ENCODE measurements at regions not wholly inside any gene's neighbourhood (a gene's known extent, or its start where the extent isn't known, plus 50 kb on each side); places are given as distances from the start of the nearest gene placed in this dataset.

DNA sequence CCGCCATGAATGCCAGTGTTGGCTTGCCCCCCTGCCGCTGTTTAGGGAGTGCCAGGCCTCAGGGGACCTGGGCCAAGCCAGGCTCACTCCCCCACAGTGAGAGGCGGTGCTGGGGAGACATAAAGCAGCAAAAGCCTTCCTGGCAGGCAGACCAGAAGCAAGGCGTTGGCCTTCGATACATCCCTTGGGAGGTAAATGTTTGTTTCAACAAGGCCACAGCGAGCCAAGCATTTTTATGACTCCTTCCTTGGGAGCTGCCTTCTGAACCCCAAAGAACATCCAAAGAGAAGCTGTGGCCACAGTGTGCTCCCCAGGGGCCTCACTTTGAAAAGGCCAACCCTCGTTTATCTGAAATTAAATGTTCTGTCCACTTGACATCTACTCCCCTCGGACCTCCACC is 119.7 kb upstream of the CIBAR2 start:
- no peak overlapping the region for H2AFZ ChIP-seq (ENCODE audit: low read length)
- no peaks in the 10 kb centered on the region for H3K79me2 ChIP-seq (ENCODE audit: insufficient read depth, low read length)
- no peaks in the 10 kb centered on the region for H3K9me2 ChIP-seq (replicated peaks; ENCODE audit: low read depth, low read length)
- H3K4me3 ChIP-seq (ENCODE audit: low read length, poor library complexity, severe bottlenecking) = no peak overlapping the region
- H3K4me1 ChIP-seq (ENCODE audit: insufficient read depth, low read length, poor library complexity, severe bottlenecking) = peaks cover 15% of the 10 kb centered on the region
- no peak overlapping the region for H3K4me2 ChIP-seq (ENCODE audit: low read depth, low read length, poor library complexity, severe bottlenecking)
- no peaks in the 10 kb centered on the region for H3F3A ChIP-seq (ENCODE audit: low read depth)
- TF ChIP-seq, protein P1, sequence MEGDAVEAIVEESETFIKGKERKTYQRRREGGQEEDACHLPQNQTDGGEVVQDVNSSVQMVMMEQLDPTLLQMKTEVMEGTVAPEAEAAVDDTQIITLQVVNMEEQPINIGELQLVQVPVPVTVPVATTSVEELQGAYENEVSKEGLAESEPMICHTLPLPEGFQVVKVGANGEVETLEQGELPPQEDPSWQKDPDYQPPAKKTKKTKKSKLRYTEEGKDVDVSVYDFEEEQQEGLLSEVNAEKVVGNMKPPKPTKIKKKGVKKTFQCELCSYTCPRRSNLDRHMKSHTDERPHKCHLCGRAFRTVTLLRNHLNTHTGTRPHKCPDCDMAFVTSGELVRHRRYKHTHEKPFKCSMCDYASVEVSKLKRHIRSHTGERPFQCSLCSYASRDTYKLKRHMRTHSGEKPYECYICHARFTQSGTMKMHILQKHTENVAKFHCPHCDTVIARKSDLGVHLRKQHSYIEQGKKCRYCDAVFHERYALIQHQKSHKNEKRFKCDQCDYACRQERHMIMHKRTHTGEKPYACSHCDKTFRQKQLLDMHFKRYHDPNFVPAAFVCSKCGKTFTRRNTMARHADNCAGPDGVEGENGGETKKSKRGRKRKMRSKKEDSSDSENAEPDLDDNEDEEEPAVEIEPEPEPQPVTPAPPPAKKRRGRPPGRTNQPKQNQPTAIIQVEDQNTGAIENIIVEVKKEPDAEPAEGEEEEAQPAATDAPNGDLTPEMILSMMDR (conservative IDR thresholded peaks at IDR 0.05; ENCODE audit: low read length) = no peak
- no peak for TF ChIP-seq EZH2phosphoT487 (IDR thresholded peaks at IDR 0.05; ENCODE audit: borderline replicate concordance)
- no peaks in the 10 kb centered on the region for H3K36me3 ChIP-seq (ENCODE audit: insufficient read depth, low read length)
- H4K20me1 ChIP-seq (ENCODE audit: insufficient read depth, low read length, poor library complexity, severe bottlenecking) = no peaks in the 10 kb centered on the region
- no peaks in the 10 kb centered on the region for H3K9me3 ChIP-seq (ENCODE audit: insufficient read depth, low read depth, low read length)
- no peak overlapping the region for H3K9ac ChIP-seq (ENCODE audit: low read depth, low read length, poor library complexity, severe bottlenecking)
- H3K27me3 ChIP-seq (ENCODE audit: insufficient read depth, low read length, poor library complexity, severe bottlenecking) = no peaks in the 10 kb centered on the region

DNA sequence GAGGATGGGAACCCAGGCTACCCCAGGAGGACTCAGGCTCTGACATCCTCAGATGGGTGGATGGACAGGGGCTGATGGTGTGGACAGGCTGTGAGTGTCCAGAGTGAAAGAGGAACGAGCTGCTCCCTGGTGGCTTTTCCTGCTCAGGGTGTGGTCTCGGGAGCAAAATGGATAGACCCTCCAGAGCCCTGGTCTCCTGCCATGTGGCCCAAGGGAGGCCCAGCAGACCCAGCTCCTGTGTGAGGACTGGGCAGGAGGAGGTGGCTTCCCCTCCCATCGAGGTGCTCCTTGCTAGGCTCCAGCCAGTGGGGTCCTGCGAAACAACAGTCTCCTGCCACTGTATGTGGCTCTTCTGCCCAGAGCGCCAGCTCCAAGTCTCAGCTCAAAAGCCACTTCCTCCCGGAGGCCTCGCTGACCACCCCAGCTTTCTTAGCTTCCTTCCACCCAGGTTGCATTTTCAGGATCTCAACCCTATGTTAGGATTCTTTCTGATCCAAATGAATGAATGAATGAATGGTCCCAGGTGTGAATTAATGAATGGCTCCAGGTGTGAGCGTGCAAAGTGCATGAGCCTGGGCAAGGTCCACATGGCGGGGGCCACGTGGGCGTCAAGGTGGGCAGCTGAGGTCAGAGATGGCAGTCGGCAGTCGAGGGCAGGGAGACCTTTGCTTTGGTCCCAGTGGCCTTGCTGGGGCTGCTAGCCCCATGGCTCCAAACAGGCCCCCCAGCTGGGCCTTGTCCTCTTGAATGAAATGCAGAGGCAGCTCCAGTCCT is 120.3 kb upstream of the CIBAR2 start:
- TF ChIP-seq, protein P1 (conservative IDR thresholded peaks at IDR 0.05; ENCODE audit: low read length) = no peak
- TF ChIP-seq EZH2phosphoT487 (IDR thresholded peaks at IDR 0.05; ENCODE audit: borderline replicate concordance) = no peak
- H3K27me3 ChIP-seq (ENCODE audit: insufficient read depth, low read length, poor library complexity, severe bottlenecking) = no peaks in the 10 kb centered on the region
- no peaks in the 10 kb centered on the region for H4K20me1 ChIP-seq (ENCODE audit: insufficient read depth, low read length, poor library complexity, severe bottlenecking)
- no peaks in the 10 kb centered on the region for H3F3A ChIP-seq (ENCODE audit: low read depth)
- no peaks in the 10 kb centered on the region for H3K36me3 ChIP-seq (ENCODE audit: insufficient read depth, low read length)
- no peak overlapping the region for H3K9ac ChIP-seq (ENCODE audit: low read depth, low read length, poor library complexity, severe bottlenecking)
- no peaks in the 10 kb centered on the region for H3K79me2 ChIP-seq (ENCODE audit: insufficient read depth, low read length)
- no peaks in the 10 kb centered on the region for H3K9me2 ChIP-seq (replicated peaks; ENCODE audit: low read depth, low read length)
- H3K4me3 ChIP-seq (ENCODE audit: low read length, poor library complexity, severe bottlenecking) = no peak overlapping the region
- peaks cover 10% of the 10 kb centered on the region for H3K4me1 ChIP-seq (ENCODE audit: insufficient read depth, low read length, poor library complexity, severe bottlenecking)
- no peak overlapping the region for H2AFZ ChIP-seq (ENCODE audit: low read length)
- no peak overlapping the region for H3K4me2 ChIP-seq (ENCODE audit: low read depth, low read length, poor library complexity, severe bottlenecking)
- H3K9me3 ChIP-seq (ENCODE audit: insufficient read depth, low read depth, low read length) = no peaks in the 10 kb centered on the region

DNA sequence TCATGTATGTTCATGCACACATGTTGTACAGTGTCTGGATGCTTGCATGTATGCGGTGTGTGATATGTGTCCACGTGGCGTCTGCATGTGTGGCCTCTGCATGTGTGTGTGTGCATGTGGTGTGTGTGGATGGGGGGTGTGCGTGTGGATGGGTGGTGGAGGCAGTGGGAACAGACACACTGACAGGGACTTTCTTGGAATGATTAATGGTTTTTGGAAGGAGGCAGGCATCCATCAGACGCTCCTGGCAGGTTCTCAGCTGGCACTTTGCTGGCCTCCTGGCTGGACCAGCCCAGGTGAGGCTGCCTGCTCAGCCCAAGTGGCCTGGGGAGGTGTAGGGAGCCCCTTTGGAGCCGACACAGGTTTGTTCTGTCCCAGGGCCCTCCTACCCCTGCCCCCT is 121.2 kb upstream of the CIBAR2 start:
- Histone ChIP-seq H3K36me3 (ENCODE audit: insufficient read depth, low read length) (no peaks in the 10 kb centered on the region), H3F3A (ENCODE audit: low read depth) (no peaks in the 10 kb centered on the region), H3K4me3 (ENCODE audit: low read length, poor library complexity, severe bottlenecking) (no peak overlapping the region), H3K79me2 (ENCODE audit: insufficient read depth, low read length) (no peaks in the 10 kb centered on the region), H3K4me1 (ENCODE audit: insufficient read depth, low read length, poor library complexity, severe bottlenecking) (peaks cover 5% of the 10 kb centered on the region), H3K27me3 (ENCODE audit: insufficient read depth, low read length, poor library complexity, severe bottlenecking) (no peaks in the 10 kb centered on the region), H3K9me3 (ENCODE audit: insufficient read depth, low read depth, low read length) (no peaks in the 10 kb centered on the region), H3K9ac (ENCODE audit: low read depth, low read length, poor library complexity, severe bottlenecking) (no peak overlapping the region), H3K4me2 (ENCODE audit: low read depth, low read length, poor library complexity, severe bottlenecking) (no peak overlapping the region), H4K20me1 (ENCODE audit: insufficient read depth, low read length, poor library complexity, severe bottlenecking) (no peaks in the 10 kb centered on the region), H2AFZ (ENCODE audit: low read length) (no peak overlapping the region), H3K9me2 (replicated peaks; ENCODE audit: low read depth, low read length) (no peaks in the 10 kb centered on the region)
- TF ChIP-seq, protein P1 (conservative IDR thresholded peaks at IDR 0.05; ENCODE audit: low read length) = no peak
- no peak for TF ChIP-seq EZH2phosphoT487 (IDR thresholded peaks at IDR 0.05; ENCODE audit: borderline replicate concordance)

Data from Loucy (cell line).